ENCODE measurements at regions not wholly inside any gene's neighbourhood (a gene's known extent, or its start where the extent isn't known, plus 50 kb on each side); places are given as distances from the start of the nearest gene placed in this dataset.
"Not testable (repeated sequence)": the region's sequence is repeated elsewhere in the genome, so short reads cannot be mapped to it uniquely, and the experiment has no call there.

GRCh38 chr14:35925319-35925718, 99.2 kb downstream of the BRMS1L start:
- in situ Hi-C loops (cut with HindIII; ENCODE audit: low pct_unique_long_range_greater_than_20kb, low sequenced_read_pairs), result no loop called here
- no peak for DNase-seq (ENCODE audit: low read depth, low spot score)

- DNase-seq (ENCODE audit: low read depth, low spot score); in situ Hi-C loops (cut with HindIII; ENCODE audit: low pct_unique_long_range_greater_than_20kb, low sequenced_read_pairs): not testable (repeated sequence)
Measured at GRCh38 chr14:35922590-35922989, 96.5 kb downstream of the BRMS1L start.

- in situ Hi-C loops (cut with HindIII; ENCODE audit: low pct_unique_long_range_greater_than_20kb, low sequenced_read_pairs), result no loop called here
- no peak for DNase-seq (ENCODE audit: low read depth, low spot score)
Measured at GRCh38 chr14:35921745-35922144, 95.6 kb downstream of the BRMS1L start.

Data from SK-MEL-5 (cell line).